ENCODE measurements at regions not wholly inside any gene's neighbourhood (a gene's known extent, or its start where the extent isn't known, plus 50 kb on each side); places are given as distances from the start of the nearest gene placed in this dataset.
A peak's percentile ranks its signal among the peaks of the same experiment; 100 is the strongest.
"Not testable (repeated sequence)": the region's sequence is repeated elsewhere in the genome, so short reads cannot be mapped to it uniquely, and the experiment has no call there.

- TF ChIP-seq, protein P1, sequence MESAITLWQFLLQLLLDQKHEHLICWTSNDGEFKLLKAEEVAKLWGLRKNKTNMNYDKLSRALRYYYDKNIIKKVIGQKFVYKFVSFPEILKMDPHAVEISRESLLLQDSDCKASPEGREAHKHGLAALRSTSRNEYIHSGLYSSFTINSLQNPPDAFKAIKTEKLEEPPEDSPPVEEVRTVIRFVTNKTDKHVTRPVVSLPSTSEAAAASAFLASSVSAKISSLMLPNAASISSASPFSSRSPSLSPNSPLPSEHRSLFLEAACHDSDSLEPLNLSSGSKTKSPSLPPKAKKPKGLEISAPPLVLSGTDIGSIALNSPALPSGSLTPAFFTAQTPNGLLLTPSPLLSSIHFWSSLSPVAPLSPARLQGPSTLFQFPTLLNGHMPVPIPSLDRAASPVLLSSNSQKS (CRISPR knock-in tag; IDR thresholded peaks at IDR 0.05): no peak
- TF ChIP-seq CEBPB (tag; IDR thresholded peaks at IDR 0.05): 0 out of 2 replicates have a peak, but pooled peaks have one; percentile 12
- H3K27me3 ChIP-seq (ENCODE audit: control insufficient read depth in 2 of 2, insufficient read depth in 2 of 2, low read length in 2 of 2): no peaks in the 10 kb centered on the region
- FAIRE-seq: no peak
- no peak for ATAC-seq
- H3K4me1 ChIP-seq (replicated peaks in 1 of 2; ENCODE audit: control insufficient read depth in 2 of 2, insufficient read depth in 2 of 2, low read length in 2 of 2): no peaks in the 10 kb centered on the region; a peak in 1 of 5 replicates
- WGBS (ENCODE audit: insufficient coverage, low coverage, missing lambda C conversion rate): 21% methylated on average over 3 of the region's 3 CpGs
- no TSS peak for BruUV-seq (replicated peaks)
- no peak overlapping the region for H2AFZ ChIP-seq (ENCODE audit: low read depth, low read length)
- H3K36me3 ChIP-seq (ENCODE audit: control insufficient read depth, insufficient read depth, low read length): no peaks in the 10 kb centered on the region
- H3K9ac ChIP-seq (ENCODE audit: insufficient read depth in 1 of 2, low read depth in 2 of 2, low read length in 2 of 2): no peak overlapping the region
- ChIA-PET CTCF (ENCODE audit: low intra/inter-chr PET ratio) (no interaction called here), POLR2A (no interaction called here)
- in situ Hi-C loops (cut with MboI): no loop called here
- DNase-seq (ENCODE audit: extremely low read depth in 1 of 4, low spot score in 3 of 4): no peak
- H3K9me3 ChIP-seq (replicated peaks; ENCODE audit: control insufficient read depth, insufficient read depth, low read depth, low read length): 0 out of 2 replicates have a peak, but pooled peaks cover 2% of the 10 kb centered on the region
- H4K20me1 ChIP-seq (replicated peaks; ENCODE audit: control insufficient read depth, insufficient read depth, low read length): no peaks in the 10 kb centered on the region
- no peaks in the 10 kb centered on the region for H3K79me2 ChIP-seq (ENCODE audit: control insufficient read depth, insufficient read depth, low read length)
- no peaks in the 10 kb centered on the region for H3K9me1 ChIP-seq (ENCODE audit: control insufficient read depth, insufficient read depth, low read length)
- no peak overlapping the region for H3K4me2 ChIP-seq (ENCODE audit: insufficient read depth, low read length)
- no peak overlapping the region for H3K4me3 ChIP-seq
- no peak overlapping the region for H3K27ac ChIP-seq (ENCODE audit: extremely low read depth, low read depth, low read length)
- intact Hi-C loops (cut with micrococcal nuclease): no loop called here
These were observed 494.0 kb downstream of the KCNT2 start for GRCh38 chr1:196114193-196114592.

DNA sequence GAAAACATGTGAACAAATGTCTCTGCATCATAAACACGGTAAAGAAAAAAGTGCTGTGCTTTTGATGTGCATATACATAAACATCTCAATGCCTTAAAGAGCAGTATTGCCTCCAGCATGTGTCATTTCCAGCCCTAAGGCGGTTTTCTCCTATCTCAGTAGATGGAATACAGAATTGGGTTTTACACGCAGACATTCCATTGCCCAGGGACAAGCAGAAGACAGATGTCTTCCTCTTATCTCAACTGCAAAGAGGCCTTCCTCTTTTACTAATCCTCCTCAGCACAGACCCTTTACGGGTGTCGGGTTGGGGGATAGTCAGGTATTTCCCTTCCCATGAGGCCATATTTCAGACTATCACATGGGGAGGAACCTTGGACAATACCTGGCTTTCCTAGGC lies 499.2 kb downstream of the KCNT2 start:
- FAIRE-seq; H3K27ac ChIP-seq (ENCODE audit: extremely low read depth, low read depth, low read length); H3K9me3 ChIP-seq (replicated peaks; ENCODE audit: control insufficient read depth, insufficient read depth, low read depth, low read length); H3K36me3 ChIP-seq (ENCODE audit: control insufficient read depth, insufficient read depth, low read length); DNase-seq (ENCODE audit: extremely low read depth in 1 of 4, low spot score in 3 of 4); in situ Hi-C loops (cut with MboI); H2AFZ ChIP-seq (ENCODE audit: low read depth, low read length); H4K20me1 ChIP-seq (replicated peaks; ENCODE audit: control insufficient read depth, insufficient read depth, low read length); H3K9ac ChIP-seq (ENCODE audit: insufficient read depth in 1 of 2, low read depth in 2 of 2, low read length in 2 of 2); H3K79me2 ChIP-seq (ENCODE audit: control insufficient read depth, insufficient read depth, low read length); BruUV-seq (replicated peaks); H3K27me3 ChIP-seq (ENCODE audit: control insufficient read depth in 2 of 2, insufficient read depth in 2 of 2, low read length in 2 of 2); POLR2A ChIA-PET; intact Hi-C loops (cut with micrococcal nuclease); H3K4me3 ChIP-seq; CTCF ChIA-PET (ENCODE audit: low intra/inter-chr PET ratio); H3K4me1 ChIP-seq (replicated peaks in 1 of 2; ENCODE audit: control insufficient read depth in 2 of 2, insufficient read depth in 2 of 2, low read length in 2 of 2); H3K9me1 ChIP-seq (ENCODE audit: control insufficient read depth, insufficient read depth, low read length); ATAC-seq; H3K4me2 ChIP-seq (ENCODE audit: insufficient read depth, low read length): not testable (repeated sequence)
- 5% methylated on average over 5 of the region's 5 CpGs for WGBS (ENCODE audit: insufficient coverage, low coverage, missing lambda C conversion rate)
- peak; percentile 6; the same call in 1 of the 2 replicates for TF ChIP-seq CBFA2T3 (IDR thresholded peaks at IDR 0.05)
- TF ChIP-seq SPI1 (IDR thresholded peaks at IDR 0.05; ENCODE audit: borderline replicate concordance, low read depth, low read length): peak; percentile 65; the same call in 1 of the 2 replicates

Data from K562 (cell line).